HG03571 (cell line): ENCODE measurements at regions not wholly inside any gene's neighbourhood (a gene's known extent, or its start where the extent isn't known, plus 50 kb on each side); places are given as distances from the start of the nearest gene placed in this dataset.
"Not testable (repeated sequence)": the region's sequence is repeated elsewhere in the genome, so short reads cannot be mapped to it uniquely, and the experiment has no call there.

ENCODE experiments used
- ATAC-seq: cut with Tn5 transposase; IDR thresholded peaks from one replicate; pipeline ENCODE4 v1.9.1; 2021; ENCODE audit not compliant: unreplicated experiment

DNA sequence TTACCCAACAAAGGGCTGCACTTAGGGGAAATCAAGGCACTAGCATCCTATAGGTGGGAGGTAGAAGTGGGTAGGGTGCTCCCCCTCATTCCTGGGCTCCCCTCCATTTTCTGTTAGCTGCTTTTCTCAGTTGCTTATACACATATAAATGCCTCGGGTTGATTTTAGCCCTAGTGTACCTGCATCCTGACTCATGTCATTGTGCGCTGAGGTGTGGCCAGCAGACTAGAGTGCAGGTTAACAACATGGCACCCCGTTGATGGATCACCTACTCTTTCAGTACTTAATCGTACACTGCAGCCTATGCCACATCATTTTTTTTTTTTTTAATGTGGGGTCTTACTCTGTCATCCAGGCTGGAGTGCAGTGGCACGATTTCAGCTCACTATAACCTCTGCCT, 144.0 kb upstream of the ITGB1 start:
- ATAC-seq = no peak

DNA sequence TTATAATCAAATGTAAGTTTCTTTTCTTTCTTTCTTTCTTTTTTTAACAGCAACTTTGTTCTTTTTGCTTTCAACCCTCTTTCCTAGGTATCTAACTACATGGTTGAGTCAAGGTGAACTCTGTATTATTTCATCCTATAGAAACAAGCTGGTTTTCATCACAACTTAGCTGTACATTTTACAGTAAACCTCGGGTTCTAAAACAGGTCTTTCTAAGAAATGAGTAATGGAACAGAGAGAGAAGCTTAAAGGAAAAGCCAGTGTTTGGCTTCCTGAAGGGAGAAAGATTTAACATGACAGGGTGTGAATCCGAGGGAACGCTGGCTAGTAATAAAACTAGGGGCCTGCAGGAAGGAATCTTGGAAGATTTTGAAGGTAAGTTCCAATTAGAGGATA, 143.4 kb upstream of the ITGB1 start:
- no peak for ATAC-seq

DNA sequence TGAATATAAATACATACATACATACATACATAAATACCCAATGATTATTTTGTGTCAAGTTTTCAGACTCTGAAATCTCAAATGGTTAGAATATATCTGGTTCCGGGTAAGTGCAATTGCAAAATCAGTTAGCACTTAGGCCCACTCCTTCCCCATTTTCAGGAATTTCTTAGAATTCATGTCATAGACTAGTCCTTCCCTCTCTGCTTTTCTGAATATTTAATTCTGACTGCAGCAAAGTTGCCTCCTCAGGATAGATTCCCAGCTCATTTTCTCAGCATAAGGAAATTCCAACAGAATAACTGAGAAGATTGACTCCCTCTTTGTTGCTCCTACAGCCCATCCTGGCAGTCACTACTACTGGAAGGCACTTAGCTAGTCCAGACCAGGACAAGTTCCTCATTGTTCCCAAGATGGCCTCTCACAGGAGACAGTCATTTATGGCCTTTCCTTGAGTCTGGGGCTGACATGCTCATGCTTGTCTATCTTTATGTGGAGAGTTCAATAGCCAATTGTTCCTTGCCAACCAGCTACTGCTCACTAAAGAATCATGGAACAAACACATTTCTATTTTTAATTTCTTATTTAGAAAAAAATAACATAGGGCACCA, 142.9 kb upstream of the ITGB1 start:
- no peak for ATAC-seq

DNA sequence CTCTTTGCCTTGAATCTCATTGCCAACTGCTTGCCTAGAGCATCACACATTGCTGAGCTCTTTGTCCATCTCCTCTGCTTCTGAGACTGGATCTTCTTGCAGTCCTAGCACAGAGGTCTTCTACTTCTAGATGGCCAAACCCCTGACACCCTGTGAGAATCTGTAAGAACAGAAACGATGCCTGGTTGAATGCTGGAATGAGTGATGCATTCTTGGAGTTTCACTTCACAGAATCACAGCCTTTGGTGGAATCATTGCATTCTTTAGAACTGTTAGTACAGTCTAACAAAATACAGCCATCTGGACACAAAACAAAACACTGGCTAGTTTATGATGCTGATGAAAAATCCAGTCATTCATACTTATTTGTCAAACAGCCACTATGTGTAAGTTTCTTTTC, 141.7 kb upstream of the ITGB1 start:
- ATAC-seq = no peak

DNA sequence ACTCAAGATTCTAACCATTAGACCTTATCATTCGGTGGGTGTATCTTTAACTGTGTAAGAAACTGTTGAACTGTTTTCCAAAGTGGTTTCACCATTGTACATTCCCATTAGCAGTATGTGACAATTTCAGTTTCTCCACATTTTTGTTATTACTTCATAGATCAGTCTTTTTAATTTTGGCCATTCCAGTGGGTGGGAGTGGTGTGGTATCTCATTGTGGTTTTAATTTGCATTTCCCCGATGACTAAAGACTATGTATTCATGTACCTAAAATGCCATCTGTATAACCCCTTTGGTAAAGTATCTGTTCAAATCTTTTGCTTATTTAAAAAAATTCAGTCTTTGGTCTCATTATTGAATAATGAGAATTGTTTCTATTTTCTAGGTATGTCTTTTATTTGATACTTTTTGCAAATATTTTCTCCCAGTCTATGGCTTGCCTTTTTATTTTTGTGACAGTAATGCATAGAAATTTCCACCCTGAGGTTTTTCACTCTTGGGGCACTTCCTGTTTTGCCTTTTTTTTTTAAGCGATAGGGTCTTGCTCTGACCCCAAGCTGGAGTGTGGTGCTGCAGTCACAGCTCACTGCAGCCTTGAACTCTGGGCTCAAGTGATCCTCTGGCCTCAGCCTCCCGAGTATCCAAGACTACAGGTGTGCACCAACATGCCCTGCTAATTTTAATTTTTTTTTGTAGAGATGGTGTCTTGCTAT, 141.1 kb upstream of the ITGB1 start:
- no peak for ATAC-seq

DNA sequence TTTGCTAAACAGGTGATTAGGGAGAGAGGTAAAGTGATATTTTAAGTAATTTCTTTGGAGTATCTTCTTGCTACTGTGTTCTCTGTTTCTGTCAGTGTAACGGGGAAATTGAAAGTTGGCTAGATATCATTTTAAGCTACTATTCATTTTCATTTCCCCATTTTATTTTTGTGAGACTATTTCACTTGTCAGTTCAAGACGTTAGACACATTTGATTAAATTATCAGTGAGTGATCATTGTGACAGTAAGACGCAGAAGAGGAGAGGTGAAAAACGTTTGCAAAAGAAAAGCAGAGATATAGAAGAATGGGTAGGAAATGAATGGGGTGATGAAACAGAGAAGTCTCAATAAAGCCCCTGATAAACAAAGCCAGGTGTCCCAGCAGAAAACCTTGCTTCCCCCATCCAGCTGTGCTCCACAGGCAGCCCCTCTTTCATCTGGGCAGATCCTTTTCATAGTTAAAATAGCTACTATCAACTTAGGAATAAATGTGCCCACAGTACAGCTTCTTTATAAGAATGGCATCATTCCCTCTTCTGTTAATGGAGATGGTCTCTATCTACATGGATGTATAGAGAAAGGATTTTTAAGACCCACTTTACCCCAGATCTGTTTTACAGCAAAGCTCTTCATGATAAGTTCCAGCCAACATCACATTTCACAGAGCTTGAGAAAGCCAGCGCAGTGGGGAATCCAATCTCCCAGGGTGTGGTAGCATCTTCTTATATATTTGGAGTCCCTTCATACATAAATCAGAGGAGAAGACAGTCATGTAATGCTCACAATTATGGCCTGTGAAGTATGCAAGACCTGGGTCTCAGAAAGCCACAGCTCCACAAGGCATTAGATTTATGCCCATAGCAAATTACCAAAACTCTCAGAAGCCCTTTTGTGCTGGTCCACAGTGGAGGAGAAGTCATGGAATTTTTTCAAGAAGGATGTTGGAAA, 138.1 kb upstream of the ITGB1 start:
- peak; percentile 58 for ATAC-seq

DNA sequence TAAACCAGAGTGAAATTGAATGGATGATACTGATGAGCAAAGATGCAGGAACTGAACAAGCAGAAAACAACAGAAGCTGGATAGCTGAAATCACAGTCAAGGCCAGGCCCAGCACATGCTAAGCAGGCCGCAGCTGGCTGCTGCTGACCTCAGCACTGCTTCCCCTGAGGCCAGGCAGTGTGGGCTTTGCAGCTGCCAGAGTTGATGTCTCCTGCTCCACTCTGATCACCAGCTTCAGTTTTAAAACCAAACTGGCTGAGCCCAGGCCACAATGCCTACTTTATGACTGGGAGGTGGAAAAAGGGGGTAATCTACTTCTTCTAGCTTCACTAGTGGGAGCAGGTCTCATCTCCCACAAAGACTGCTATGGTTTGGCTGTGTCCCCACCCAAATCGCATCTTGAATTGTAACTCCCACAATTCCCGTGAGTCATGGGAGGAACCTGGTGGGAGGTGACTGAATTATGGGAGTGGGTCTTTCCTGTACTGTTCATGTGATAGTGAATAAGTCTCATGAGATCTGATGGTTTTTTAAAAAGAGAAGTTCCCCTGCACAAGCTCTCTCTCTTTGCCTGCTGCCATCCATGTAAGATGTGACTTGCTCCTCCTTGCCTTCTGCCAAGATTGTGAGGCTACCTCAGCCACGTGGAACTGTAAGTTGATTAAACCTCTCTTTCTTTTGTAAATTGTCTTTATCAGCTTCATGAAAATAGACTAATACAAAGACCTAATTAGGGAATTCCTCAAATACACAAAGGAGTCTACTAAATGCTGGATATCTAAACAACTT, 136.4 kb upstream of the ITGB1 start:
- ATAC-seq = no peak

DNA sequence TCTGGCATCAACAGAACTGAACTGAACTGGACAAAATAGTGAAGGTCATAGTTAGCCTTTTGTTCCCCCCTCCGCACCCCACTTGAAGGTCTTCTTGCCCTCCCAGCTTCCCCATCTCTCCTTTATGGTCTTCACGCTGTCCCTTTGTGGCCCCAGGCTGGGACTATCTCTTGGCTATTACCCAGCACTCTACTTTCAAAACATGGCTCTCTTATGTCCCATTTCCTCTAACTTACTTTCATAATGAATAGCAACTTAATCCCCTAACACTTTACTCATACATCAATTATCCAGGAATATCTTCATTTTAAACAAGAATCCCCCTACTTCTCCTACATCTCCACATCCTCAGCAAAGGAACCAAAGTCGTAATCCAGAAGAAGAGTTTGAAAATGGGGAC, 135.3 kb upstream of the ITGB1 start:
- peak; percentile 51 for ATAC-seq

DNA sequence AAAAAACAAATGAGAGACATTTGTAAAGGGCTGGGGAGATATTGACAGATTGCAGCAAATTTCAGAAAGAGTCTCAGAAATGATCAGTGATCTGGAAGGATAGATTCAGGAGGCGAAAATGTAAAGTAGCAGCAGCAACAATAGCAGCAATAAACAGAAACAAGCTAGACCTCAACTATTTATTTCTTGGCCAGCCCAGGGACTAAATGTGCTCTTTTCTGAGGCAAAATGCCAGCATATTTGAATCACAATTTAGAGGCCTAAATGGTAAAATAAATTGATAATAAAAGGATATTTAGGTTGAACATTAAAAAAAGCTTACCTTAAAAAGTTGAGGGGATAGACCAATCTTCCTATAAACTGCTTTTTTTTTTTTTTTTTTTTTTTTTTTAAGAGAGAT, 134.6 kb upstream of the ITGB1 start:
- no peak for ATAC-seq

DNA sequence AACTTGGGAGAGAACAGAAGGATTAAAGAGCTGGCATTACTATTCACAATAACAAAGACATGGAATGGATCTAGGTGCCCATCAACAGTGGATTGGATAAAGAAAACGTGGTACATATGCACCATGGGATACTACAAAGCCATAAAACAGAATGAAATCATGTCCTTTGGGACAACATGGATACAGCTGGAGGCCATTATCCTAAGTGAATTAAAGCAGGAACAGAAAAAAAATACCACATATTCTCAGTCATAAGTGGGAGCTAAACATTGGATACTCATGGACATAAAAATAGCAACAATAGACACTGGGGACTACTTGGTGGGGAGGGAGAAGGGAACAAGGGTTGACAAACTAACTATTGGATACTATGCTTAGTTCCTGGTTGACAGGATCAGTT, 133.2 kb upstream of the ITGB1 start:
- ATAC-seq = no peak

DNA sequence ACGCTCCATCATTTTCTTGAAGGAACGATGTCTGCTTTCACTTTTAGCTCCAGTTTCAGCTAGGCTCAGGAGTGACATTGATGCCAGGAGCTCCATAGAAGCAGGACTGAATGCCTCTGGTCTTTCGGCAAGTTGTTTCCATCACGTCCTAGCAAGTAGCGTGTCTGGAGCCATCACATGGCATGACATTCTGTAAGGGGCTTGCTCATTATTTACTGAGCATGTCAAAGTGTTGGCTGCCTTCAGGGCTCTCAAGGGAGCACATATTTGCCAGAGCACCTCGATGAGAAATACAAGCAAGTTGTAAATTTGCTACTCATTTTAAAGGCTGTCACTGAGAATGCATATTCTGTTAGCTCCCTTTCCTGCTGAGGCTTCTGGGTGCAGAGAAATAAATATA, 131.0 kb upstream of the ITGB1 start:
- ATAC-seq = no peak

DNA sequence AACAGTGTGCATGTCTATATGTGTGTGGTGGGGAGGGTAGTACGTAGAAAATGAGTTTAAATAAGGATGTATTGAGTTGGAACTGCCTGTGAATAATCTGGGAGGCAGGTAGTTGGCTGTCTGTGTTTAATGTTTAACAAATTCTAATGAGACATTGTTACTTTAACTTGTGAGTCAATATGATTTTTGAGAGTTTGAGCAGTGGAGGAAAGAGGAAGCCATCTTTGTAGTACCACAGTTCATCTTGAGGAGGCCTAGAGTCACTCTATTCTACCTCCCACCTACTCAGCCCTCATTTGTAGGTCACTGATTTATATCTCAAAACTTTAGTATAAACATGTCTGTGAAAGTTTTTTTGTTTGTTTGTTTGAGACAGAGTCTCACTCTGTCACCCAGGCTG, 129.9 kb upstream of the ITGB1 start:
- no peak for ATAC-seq

DNA sequence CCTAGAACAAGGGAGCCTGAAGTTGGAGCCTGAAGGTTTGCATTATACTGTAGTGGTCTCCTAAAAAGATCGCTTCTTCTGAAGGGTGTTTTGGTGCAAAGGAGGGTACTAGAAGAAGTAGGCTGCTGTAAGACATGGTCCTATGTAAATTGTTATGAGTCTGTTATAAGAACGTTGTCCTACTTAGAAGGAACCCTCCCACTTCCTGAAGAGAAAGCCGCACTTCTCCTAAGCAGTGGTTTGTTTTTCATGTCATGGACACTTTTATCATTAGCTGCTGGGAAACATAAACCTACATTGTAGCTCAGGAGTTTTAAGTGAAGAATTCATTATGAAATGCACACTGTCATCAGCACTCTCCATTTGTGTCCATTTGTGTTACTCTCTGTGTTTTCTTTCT, 129.1 kb upstream of the ITGB1 start:
- no peak for ATAC-seq

DNA sequence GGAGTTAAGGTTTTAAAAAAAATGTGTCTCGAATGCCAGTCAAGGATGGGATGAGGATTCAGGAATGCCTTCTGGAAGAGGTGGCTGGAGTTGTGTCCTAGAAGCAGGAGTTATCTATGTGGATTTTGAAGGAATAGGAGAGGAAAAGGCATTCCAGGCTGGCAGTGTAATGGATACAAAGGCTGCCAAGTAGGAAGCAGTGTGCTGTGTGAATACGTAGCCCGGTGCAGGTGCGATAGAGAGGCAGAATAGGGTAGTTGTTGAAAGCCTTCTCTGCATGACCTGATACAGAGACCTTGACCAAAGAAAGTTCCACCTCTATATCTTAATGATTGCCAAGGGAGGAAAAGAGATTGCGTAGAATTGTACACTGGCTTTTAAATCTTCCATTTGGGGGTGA, 128.1 kb upstream of the ITGB1 start:
- ATAC-seq = no peak

DNA sequence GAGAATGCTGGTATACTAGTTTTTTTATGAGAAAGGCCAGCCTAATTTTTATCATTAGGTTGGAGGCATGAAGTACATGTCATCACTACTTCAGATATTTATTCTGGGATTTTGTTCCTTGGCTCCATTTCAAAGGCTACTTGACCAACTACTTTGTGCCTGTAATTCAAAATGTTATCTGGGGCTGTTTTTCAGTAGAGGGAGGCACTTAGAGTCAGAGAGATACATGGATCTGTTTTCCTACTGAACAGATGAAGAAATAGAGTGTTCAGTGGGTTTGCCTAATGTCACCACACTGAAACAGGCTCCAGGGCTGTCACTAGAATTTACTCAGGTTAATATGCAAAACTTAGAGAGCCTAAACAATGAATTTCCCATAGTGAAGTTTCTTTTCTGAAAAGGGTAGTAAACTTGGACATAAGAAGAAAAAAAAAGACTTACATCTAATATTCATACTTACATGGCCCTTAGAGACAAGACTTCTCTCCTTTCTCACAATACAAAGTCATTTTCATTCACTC, 127.3 kb upstream of the ITGB1 start:
- ATAC-seq = no peak

DNA sequence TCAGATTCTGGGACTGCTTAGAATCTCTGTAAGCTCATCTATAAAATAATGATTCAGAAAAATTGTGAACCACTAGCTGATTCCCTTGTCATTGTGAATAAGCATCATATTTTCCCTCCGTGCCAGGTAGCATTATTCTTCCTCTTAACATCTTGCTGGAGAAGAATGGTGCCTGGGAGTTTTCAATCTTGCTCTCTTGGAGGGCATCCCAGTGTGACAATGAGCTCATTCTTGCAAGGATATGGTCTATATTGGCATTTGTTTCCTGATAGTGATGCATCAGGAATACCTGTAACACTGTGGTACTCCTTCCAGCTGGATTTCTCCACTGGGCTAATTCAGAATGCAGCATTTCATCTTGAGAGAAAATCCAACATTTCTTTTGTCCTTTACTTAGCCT, 126.4 kb upstream of the ITGB1 start:
- ATAC-seq = no peak

DNA sequence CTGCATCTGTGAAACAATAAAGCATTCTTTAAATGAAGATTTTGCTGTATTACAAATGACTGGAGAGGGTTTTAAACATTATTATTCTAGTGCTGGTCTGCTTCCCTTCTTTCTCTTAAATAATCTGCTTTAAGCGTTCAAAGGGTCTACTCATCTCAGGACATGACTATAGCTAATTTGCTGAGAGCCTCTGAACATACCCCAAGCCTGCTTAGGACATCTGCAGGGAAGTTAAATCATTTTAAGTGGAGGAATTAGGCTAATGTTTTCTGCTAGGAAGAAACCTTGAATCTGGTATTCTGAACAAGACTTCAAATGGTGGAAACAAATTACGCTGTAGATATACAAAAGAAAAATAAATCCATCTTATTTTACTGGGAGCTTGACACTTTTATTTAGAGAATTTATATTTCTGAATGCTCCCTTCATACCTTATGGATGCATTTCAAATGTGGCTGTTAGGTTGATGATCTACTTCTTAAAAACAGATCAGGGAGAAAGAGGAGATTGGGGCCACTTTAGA, 124.4 kb upstream of the ITGB1 start:
- ATAC-seq = no peak

DNA sequence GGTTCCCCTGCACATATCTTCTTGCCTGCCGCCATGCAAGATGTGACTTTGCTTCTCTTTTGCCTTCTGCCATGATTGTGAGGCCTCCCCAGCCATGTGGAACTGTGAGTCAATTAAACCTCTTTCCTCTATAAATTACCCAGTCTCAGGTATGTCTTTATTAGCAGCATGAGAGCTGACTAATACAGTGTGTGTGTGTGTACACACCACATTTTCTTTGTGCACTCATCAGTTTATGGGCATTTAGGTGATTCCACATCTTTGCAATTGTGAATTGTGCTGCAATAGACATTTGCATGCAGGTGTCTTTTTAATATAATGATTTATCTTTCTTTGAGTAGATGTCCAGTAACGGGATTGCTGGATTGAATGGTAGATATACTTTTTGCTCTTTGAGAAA, 122.4 kb upstream of the ITGB1 start:
- ATAC-seq = not testable (repeated sequence)

DNA sequence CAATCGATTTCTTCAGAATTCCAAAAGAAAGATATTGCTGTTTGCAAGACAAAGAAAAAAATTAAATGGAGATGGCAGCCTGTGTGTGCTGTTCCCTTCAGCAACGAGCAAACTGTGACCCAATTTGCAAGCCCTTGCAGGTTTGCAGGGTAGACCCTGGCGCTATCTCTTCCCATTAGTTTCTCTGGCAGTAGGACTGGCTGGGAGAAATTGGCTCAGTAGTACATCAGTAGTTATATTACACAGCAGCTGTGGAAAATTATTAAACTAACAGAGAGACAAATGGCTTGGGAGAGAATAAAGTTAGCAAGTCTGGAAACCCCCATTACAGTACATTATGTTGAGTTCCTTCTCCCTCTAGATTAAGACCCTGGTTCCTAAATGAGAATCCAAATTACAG, 116.4 kb upstream of the ITGB1 start:
- no peak for ATAC-seq

DNA sequence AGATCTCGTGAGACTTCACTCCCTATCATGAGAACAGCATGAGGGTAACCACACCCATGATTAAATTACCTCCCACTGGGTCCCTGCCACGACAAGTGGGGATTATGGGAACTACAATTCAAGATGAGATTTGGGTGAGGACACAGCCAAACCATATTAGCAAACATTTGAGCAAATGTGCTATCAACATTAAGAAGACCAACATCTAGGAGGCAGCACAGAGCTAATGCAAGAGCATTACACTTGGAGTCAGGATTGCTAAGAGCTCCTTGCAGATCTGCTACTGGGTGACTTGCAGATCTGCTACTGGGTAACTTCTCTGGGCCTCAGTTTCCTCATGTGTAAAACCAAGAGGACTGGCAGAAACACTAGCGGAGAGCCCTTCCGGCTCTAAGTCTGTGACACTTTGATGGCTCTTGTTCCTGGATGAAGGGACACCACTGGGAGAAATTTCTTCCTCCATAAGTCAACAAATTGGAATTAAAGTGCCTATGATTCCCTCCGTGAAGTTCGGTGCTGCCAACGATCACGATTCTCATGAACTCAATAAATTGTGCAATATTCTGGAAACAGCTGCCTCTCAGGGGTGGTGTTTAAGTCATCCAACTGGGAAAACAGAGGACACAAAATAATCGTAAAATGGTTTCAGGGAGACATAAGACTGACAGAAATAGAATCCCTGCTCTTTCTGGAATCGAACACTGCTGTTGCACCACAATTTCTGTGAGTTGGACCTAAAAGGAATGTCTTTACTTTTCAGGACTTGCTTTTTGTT, 115.8 kb upstream of the ITGB1 start:
- ATAC-seq = no peak
